DLD1 (cell line): ENCODE measurements at regions not wholly inside any gene's neighbourhood (a gene's known extent, or its start where the extent isn't known, plus 50 kb on each side); places are given as distances from the start of the nearest gene placed in this dataset.

ENCODE experiments used
- in situ Hi-C: cut with HindIII; loops from 2 replicates; pipeline ENCODE4 v1.10.0; 2017; ENCODE audit warnings: low sequenced_read_pairs

DNA sequence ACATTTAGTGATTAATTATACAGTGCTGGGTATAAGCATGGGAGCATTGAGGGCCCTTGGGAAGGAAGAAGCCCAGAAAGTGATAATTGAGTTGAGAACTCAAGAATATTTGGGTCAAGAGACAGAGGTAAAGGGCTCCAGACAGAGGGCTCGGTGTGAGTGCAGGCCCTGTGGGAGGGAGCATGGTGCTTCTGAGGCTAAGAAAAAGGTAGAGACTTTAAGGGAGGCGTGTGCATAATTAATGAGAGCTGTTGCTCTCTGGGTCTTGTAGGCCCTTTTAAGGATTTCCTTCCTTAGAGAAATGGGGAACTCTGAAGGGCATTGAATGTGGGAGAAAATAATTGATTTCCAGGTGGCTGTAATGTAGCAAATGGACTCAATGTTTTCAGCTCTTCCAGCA lies 735.0 kb upstream of the POU3F3 start:
- in situ Hi-C loops, result no loop called here

DNA sequence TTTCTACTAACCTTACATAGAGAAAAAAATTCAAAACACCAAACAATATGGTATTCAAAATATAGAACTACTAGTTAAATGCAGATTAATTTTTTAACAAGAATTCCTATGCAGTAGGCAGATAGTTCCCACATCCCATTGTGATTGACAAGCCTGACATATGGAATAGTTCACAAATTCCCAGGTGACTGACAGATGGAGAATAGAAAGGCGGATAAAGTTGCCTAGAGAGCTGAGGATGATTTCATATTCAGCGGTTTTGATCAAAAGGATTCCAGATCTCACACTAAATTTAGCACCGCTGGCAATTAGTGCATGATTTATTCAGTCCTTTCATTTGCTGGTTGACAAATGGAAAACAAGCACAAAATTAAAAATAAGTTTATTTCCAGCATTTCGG lies 733.7 kb upstream of the POU3F3 start:
- in situ Hi-C loops, result no loop called here

DNA sequence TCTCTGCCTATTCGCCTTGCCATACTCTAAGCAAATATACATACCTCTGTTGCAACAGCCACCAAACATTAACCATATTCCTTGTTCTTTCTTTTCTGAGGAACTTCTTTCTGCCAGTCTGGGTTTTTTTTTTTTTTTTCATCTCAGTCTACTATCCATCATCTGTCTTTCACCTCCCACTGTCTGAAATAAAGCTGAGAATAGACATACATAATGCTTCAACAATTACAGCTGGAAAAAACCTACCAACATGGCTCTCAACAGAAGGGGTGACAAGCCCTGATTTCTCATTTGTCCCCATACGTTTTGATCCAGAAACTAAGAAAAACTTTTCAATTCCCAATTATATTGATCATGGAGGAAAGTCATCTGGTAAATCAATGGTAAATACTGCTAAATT lies 728.8 kb upstream of the POU3F3 start:
- in situ Hi-C loops, result no loop called here

DNA sequence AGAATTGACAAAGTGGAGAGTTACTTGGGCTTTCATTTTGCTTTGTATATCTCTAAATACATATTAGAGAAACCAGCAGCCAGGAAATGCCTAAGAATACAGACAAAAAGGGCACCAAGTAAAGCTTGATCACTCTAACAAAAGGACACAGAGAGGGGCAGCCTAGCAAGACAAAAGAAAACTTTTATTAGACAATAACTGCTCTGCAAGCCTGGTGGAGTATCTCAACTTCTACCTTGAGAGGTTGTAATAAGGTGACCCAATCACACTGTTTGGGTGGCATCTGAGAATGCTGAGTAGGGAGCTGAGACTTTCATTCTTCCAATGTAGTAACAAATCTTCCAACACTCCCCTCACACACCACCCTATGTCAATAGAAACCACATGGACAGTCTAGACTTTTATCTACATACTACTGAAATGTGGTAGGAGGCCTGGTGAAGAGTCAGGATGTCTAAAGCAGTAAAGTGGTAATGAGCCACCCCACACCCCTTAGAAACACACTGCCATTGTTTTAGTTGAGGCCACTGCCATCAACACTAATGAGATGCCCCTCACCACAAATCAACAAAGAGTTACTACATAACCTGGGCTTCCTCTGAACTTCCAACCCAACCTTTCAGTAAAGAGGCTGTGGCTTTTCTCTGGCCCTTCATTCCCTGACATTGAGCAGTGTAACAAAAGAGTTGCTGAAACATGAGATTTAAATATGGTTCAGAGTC lies 726.7 kb upstream of the POU3F3 start:
- in situ Hi-C loops, result no loop called here

DNA sequence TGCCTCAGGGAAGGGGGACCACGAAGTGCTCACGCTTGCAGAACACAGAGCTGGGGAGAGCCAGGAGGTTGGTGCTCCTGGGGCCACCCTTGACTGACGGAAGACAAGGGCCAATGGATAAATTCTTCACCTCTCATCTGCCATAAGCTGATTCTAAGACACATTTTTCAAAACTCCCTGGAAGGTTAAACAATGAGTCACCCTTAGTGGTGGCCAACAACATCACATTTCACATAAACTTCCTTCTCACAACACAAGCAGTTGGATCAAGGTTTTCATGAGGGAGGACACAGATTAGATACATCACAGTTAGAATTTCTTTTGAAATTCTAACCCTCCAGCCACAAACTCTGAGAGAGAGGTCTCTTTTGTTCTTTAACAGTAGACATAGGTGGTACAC lies 713.6 kb upstream of the POU3F3 start:
- in situ Hi-C loops, result no loop called here

DNA sequence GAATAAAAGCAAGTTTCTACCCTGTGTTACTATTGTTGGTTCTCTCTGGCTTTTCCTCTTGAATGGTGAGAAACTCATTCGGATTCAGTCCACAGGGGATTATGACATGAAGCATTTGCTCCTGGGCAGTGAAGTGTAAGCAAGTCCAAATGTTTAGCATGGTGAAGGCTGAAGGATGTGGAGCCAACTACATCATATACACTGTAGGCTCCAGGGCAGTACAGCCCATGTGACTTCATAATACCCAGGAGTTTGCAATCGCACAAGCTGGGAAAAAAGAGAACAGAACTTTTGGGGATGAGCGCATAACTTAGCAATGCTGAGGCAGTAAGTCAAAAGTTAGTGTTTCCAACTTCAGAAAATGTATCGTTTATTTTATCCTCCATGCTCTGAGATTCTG lies 695.7 kb upstream of the POU3F3 start:
- in situ Hi-C loops, result no loop called here

DNA sequence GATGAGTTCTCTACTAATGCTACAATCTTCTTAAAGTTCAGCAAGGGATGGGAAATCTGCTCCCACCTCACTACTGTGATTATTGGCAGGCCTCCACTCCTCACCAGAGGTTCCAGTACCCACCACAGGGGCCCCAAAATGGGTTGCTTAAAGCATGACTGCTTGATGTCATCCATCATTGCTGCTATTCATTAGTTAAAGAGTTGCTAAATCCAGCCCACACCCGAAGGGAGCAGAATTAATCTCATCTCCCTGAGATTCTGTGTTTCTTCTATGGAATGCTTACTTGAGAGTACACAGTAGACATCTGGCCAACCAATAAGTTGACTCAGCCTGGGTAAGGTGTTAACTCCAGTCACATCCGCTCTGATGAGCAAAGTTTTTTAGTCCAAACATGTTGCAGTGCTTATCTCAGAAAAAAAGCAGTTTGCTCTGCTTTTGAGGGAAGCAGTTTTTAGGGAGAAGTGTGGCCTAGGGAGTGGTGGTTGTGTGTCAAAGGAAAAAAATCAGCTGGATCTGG lies 690.2 kb upstream of the POU3F3 start:
- in situ Hi-C loops, result no loop called here

DNA sequence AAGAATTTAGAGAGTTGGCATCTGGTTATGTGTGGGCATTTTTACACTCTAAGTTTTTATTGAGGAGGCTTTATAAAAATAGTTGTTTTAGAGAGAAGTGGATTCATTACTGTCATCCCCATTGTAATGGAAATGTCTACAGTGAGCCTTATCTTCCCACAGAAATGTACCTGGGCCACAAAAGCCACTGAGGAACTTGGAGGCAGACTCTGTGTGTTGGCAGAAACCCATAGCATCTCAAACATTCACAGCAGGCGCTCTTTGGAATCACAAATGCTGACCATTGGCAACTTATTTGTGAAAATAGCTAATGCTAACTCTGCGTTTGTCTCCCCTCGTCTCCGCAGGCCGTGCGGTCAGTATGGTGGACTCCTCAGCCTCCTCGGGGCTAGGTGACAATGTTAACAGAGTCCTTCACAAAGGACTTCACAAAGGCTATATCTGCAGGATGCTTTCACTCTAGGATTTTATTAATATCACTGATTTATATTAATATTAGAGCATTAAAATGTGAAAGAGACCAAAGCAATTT lies 689.1 kb upstream of the POU3F3 start:
- in situ Hi-C loops, result no loop called here

DNA sequence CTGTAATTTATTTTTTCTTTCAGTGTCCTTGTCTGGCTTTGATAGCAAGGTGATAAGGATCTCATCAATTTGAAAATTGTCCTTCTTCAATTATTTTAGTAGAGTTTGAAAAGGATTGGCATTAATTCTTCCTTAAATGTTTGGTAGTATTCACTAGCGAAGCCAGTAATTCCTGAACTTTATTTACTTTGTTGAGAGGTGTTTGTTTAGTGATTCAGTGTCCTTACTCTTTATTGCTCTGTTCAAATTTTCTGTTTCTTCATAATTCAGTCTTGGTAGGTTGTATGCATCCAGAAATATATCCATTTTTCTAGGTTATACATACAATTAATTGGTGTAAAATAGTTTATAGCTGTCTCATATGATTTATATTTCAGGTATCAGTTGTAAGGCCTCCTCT lies 676.7 kb upstream of the POU3F3 start:
- in situ Hi-C loops, result no loop called here

DNA sequence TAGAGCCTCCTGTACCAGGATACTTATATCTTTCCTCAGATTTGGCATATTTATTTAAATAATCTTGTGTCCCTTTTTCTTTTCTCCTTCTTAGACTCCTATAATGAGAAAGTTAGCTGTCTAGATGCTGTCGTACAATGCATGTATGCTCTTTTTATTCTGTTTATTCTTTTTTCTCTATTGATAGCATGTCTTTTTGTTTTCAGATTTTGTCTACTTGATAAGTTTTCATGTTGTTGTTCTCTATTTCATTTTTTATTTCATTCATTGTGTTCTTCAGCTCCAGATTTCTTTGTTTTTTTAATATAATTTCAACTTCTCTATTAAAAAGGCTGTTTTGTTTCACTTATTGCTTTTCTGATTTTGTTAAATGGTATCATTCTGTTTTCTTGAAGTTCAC lies 674.3 kb upstream of the POU3F3 start:
- in situ Hi-C loops, result no loop called here

DNA sequence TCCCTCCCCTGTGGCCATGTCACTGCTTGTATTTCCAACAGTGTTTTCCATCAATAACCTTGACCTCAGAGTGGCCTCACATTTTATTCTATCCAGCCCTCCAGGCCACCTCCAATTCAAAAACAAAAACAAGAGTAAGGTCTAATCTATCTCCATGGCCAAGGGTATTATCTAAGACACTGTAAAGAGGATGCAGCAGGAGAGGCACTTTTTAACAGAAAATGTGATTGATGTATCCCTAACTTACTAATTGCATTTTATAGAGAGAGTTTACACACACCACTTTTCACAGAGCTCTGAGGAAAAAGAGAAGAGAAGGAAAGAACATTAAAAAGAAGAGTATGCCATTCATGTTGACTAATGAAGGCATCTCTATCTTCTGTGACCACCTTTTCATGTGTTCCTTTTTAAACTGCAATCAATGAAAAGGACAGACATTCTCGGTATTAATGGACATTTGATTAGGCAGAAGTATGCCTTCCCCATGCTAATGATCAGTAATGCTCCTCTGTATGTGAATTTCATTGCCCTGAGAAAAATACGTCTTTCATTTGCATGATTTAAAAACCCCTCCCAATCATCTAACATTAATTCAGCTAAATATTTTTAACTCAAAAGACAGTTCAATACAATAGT lies 653.3 kb upstream of the POU3F3 start:
- in situ Hi-C loops, result no loop called here

DNA sequence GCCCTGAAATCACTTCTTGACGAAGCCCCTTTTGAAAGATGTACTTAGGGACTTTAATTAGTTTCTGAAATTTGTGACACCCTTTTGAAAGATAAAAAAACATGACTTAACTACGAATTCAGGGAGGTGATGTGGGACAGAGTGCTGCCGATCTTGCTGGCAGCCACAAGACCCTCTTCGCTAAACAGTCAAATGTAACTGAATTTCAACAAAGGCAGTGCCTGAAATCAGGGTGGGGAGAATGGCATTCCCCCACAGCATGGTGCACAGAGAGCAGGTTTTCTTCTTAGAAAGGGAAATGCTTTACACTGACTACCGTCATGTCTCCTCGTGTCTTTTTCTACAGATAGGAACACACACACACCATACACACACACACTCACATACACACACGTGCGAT lies 640.2 kb upstream of the POU3F3 start:
- in situ Hi-C loops, result no loop called here

DNA sequence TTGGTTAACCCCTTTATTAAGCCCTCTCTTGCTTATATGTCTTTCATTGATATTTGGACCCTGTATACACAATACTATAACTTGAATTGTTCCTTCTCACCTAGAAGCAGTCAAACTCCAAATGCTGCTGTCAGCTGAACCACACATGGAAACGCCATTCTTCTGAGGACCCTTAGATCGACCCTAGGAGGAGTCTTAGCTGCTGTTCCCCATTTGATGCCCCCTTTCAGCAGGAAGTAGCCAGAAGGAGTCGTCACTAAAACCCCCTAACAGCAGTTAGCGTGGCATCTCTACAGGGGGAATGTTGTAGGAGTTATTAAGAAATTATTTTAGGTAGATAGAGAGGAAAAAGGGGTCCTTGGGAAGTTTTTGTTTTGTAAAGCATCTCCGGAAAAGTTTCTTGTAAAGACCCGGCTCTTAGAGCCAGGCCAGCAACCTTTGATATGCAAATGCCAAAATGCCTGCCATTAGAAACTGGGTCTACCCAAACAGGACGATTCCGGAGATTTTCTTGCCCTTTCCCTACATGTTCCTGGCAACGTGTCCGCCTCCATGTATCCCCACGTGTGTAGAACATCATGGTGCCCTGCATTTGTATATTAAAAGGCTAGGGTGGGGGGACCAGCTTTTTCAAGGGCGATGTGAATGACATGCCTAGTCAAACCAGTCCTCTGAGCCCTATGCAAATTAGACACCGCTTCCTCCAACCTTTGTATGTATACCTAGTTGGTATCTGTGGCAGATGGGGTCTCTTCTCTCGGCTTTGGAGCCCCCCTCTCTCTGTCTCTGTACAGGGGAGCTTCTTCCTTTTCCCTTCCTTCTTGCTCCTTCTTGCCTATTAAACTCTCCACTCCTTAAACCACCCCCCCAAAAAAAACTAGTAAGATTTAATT lies 638.4 kb upstream of the POU3F3 start:
- in situ Hi-C loops, result no loop called here

DNA sequence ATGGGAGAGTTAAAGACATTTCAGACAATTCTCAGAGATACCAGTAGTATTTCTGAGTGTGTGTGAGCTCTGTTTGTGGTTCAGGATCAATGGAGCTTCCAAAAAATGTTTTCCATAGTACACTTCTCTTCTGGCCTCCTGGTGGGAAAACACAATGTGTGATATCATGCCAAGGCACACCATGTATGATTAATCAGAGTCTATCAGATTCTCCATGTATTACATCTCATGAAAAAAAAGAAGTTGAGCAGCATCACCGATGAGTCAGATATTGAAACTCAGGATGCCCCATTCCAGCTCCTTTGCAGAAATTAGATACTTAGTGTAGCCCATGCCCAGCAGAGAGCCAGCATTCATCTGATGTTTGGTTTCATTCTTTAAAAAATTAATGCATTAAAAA lies 620.3 kb upstream of the POU3F3 start:
- in situ Hi-C loops, result no loop called here

DNA sequence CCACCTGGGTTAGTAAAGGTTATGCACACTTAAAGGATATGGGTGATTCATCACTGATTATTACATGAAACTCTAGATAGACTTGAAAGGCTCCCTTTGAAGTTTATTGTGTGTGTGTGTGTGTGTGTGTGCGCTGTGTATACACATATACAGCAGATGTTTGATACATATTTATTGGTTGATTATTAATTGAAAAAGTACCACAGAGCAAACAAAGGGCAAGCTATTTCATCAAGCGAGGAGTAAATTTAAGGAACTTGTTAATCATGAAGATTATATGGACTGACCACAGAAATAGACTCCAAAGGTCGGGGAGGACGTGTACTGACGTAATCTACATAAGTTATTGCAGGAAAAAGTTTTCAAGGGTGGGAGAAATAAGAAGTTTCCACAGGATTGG lies 617.4 kb upstream of the POU3F3 start:
- in situ Hi-C loops, result no loop called here

DNA sequence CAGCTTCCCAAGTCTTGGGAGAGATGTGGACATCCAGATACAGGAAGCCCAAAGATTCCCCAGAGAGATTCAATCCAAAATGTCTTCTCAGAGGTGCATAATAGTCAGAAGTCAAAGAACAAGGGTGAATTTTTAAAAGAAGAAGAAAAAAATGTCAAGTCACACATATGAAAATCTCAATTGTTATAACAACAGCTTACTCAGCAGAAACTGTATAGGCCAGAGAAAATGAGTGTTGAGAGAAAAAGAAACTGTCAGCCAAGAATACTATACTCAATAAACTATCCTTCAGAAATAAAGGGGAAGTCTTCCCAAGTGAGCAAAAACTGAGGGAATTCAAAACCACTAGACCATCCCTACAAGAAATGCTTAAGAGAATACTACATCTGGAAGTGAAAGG lies 612.9 kb upstream of the POU3F3 start:
- in situ Hi-C loops, result no loop called here

DNA sequence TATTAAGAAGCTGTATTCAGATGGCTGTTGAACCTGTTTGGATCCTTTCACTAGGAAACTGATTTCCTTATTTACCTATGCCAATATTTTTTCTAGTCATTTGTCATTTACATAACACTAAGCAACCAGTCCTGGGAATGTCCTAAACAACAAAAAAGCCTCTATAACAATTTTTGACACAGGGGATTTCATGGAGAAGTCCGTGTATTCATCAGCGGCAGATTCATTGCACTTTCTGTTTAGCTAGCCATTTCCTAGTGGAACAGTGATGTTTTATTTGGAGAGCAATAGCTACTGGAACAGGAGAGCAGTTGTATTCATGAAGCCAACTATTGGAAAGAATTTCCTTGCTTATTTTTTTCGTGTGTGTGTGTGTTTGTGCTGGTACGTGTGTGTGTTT lies 604.3 kb upstream of the POU3F3 start:
- in situ Hi-C loops, result no loop called here

DNA sequence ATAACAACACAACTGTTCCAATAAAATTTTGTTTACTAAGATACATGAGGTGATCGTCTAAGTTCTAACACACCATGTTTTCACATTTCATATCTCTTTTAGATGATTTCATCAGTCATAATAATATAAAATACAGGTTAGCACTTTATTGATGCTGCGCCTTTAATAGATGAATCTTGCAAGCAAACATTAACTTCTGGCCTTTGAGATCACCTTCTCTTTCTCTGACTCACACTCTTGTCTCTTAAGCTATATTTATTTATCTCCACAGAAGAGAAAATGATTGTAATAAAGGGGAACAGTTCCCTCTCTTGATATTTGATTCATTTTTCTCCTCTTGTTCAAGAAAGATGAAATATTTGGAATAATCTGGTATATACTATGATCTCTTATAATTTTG lies 603.3 kb upstream of the POU3F3 start:
- in situ Hi-C loops, result no loop called here

DNA sequence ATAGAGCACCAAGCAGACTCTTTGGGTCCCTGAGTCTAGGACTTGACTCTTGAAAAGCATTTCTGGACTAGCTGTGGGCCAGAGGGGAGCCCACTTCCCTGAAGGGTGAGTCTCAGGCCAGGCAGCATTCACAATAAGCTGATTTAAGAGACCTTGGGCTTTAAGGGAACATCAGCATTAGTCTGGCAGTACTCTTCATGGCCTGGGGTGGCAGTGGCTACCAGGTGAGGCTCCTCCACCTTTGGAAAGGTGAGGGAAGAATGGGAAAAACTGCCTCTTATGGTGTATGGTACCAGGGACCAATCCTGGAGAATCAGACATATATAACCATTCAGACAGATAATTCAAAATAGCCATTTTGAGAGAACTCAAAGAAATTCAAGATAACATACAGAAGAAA lies 599.9 kb upstream of the POU3F3 start:
- in situ Hi-C loops, result no loop called here

DNA sequence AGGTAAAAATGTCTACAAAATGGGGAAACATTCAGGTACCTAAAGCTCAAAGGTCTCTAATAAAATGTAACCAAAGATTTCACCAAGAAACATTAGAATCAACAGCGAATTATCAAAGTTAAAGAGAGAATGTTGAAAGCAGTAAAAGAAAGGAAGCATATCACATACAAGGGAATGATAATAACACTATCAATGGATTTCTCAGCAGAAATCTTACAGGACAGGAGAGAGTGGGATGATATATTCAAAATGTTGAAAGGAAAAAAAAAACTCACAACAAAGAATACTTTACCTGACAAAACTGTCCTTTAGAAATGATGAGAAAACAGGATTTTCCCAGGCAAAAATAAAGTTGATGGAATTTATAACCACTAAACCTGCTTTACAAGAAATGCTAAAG lies 591.2 kb upstream of the POU3F3 start:
- in situ Hi-C loops, result no loop called here

DNA sequence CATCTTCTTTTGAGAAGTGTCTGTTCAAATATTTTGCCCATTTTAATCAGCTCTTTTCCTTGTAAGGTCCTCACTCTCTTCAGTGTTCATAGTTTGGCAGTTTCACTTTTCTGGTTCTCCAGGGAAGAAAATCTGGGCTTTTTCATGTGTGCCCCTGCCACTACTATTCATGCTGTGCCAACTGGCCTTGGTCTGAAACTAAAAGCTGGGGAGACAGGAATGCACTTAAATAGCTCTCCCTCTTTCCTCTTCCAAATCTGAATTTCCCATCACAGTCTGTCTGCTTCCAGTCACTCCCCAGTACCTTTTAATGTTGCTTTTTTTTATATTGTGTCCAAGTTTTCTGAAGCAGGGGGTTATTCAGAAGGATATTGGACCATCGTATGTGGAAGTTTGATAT lies 574.3 kb upstream of the POU3F3 start:
- in situ Hi-C loops, result no loop called here

DNA sequence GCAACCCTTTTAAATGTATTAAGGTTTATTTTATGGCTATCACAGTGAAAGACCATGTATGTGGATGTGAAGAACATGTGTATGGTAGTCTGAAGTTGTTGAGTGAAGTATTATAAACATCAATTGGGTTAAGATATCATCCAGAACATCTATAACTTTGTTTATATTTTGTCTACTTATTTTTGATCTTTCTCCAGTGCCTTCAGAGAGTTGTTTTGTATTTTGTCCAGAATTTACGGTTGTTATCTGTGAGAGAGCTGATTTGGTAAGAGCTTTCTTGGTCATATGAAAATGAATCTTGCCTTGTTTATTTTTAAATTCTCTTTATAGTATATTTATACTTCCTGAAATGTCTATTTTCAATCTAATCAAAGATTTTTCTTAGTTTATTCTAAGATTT lies 573.7 kb upstream of the POU3F3 start:
- in situ Hi-C loops, result no loop called here
